ENCODE measurements at regions not wholly inside any gene's neighbourhood (a gene's known extent, or its start where the extent isn't known, plus 50 kb on each side); places are given as distances from the start of the nearest gene placed in this dataset.

DNA sequence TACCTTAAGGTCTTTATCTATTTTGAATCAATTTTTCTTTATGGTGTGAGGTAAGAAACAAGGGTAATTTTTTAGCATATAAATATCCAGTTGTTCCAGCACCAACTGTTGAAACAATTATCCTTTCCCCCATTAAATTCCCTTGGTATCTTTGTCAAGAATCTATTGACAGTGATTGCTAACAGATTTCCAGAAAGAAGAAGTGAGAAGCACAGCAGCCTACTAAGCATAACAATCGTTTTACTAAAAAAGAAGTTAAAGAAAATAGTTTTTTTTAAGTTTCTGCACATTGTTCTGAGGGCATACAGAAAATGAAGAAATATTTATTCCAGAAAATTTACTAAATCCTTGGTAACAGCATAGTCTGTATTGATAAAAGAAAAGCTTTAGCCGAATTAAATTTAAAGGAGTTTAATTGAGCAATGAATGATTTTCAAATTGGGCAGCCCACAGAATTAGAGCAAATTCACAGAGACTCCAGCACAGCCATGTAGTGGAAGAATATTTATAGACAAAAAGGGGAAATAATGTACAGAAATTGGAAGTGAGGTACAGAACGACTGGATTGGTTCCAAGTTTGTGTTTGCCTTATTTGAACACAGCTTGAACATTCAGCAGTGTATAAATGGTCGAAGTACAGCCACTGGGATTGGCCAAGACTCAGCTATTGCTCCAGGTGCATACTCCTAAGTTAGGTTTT, 97.9 kb upstream of the UST start:
- peaks cover 2% of the 10 kb centered on the region; the same call in 1 of the 2 replicates for H3K27me3 ChIP-seq (ENCODE audit: control insufficient read depth, insufficient read depth, low read length)
- TF ChIP-seq, protein P1, sequence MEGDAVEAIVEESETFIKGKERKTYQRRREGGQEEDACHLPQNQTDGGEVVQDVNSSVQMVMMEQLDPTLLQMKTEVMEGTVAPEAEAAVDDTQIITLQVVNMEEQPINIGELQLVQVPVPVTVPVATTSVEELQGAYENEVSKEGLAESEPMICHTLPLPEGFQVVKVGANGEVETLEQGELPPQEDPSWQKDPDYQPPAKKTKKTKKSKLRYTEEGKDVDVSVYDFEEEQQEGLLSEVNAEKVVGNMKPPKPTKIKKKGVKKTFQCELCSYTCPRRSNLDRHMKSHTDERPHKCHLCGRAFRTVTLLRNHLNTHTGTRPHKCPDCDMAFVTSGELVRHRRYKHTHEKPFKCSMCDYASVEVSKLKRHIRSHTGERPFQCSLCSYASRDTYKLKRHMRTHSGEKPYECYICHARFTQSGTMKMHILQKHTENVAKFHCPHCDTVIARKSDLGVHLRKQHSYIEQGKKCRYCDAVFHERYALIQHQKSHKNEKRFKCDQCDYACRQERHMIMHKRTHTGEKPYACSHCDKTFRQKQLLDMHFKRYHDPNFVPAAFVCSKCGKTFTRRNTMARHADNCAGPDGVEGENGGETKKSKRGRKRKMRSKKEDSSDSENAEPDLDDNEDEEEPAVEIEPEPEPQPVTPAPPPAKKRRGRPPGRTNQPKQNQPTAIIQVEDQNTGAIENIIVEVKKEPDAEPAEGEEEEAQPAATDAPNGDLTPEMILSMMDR (IDR thresholded peaks at IDR 0.05; ENCODE audit: insufficient read depth, low read depth, low read length), result no peak
- CTCF ChIA-PET, result interaction anchor here (1.6 kb wide), 1 partner anchor 14 kb away, joined by 5 read pairs; no protein-coding TSS in a partner anchor
- DNase-seq (ENCODE audit: low read depth), result no peak
- no peak overlapping the region for H3K4me3 ChIP-seq (ENCODE audit: low read depth, low read length)
- POLR2A ChIA-PET, result no interaction called here
- no peaks in the 10 kb centered on the region for H3K36me3 ChIP-seq (ENCODE audit: control insufficient read depth, insufficient read depth, low read length)

GRCh38 chr6:148649454-148649963, 97.3 kb upstream of the UST start:
- TF ChIP-seq, protein P1 (IDR thresholded peaks at IDR 0.05; ENCODE audit: insufficient read depth, low read depth, low read length), result no peak
- Histone ChIP-seq H3K4me3 (ENCODE audit: low read depth, low read length) (no peak overlapping the region), H3K27me3 (ENCODE audit: control insufficient read depth, insufficient read depth, low read length) (peaks cover 2% of the 10 kb centered on the region; the same call in 1 of the 2 replicates), H3K36me3 (ENCODE audit: control insufficient read depth, insufficient read depth, low read length) (no peaks in the 10 kb centered on the region)
- no peak for DNase-seq (ENCODE audit: low read depth)
- CTCF ChIA-PET, result interaction anchor here (1.6 kb wide), 1 partner anchor 15 kb away, joined by 5 read pairs; no protein-coding TSS in a partner anchor
- POLR2A ChIA-PET, result no interaction called here

- POLR2A ChIA-PET, result no interaction called here
- no peaks in the 10 kb centered on the region for H3K36me3 ChIP-seq (ENCODE audit: control insufficient read depth, insufficient read depth, low read length)
- TF ChIP-seq, protein P1 (IDR thresholded peaks at IDR 0.05; ENCODE audit: insufficient read depth, low read depth, low read length), result no peak
- CTCF ChIA-PET, result no interaction called here
- no peak for DNase-seq (ENCODE audit: low read depth)
- H3K4me3 ChIP-seq (ENCODE audit: low read depth, low read length), result no peak overlapping the region
- peaks cover 2% of the 10 kb centered on the region; the same call in 1 of the 2 replicates for H3K27me3 ChIP-seq (ENCODE audit: control insufficient read depth, insufficient read depth, low read length)
Measured at GRCh38 chr6:148650941-148651505, 95.8 kb upstream of the UST start.

- Histone ChIP-seq H3K36me3 (ENCODE audit: control insufficient read depth, insufficient read depth, low read length) (no peaks in the 10 kb centered on the region), H3K4me3 (ENCODE audit: low read depth, low read length) (no peak overlapping the region), H3K27me3 (ENCODE audit: control insufficient read depth, insufficient read depth, low read length) (peaks cover 2% of the 10 kb centered on the region; the same call in 1 of the 2 replicates)
- ChIA-PET POLR2A (no interaction called here), CTCF (interaction anchor here (0.6 kb wide), 1 partner anchor 275 kb away, joined by 4 read pairs; no protein-coding TSS in a partner anchor)
- TF ChIP-seq, protein P1 (IDR thresholded peaks at IDR 0.05; ENCODE audit: insufficient read depth, low read depth, low read length), result no peak
- no peak for DNase-seq (ENCODE audit: low read depth)
Measured at GRCh38 chr6:148652205-148652604, 94.6 kb upstream of the UST start.

GRCh38 chr6:148653138-148653776, 93.6 kb upstream of the UST start:
- Histone ChIP-seq H3K4me3 (ENCODE audit: low read depth, low read length) (no peak overlapping the region), H3K27me3 (ENCODE audit: control insufficient read depth, insufficient read depth, low read length) (peaks cover 1% of the 10 kb centered on the region; the same call in 1 of the 2 replicates), H3K36me3 (ENCODE audit: control insufficient read depth, insufficient read depth, low read length) (no peaks in the 10 kb centered on the region)
- TF ChIP-seq, protein P1 (IDR thresholded peaks at IDR 0.05; ENCODE audit: insufficient read depth, low read depth, low read length), result no peak
- CTCF ChIA-PET, result no interaction called here
- POLR2A ChIA-PET, result no interaction called here
- no peak for DNase-seq (ENCODE audit: low read depth)

Data from BJ (cell line).